ENCODE measurements at regions not wholly inside any gene's neighbourhood (a gene's known extent, or its start where the extent isn't known, plus 50 kb on each side); places are given as distances from the start of the nearest gene placed in this dataset.
"Not testable (repeated sequence)": the region's sequence is repeated elsewhere in the genome, so short reads cannot be mapped to it uniquely, and the experiment has no call there.

GRCh38 chr6:159520002-159520401, 173.0 kb downstream of the SOD2 start:
- Histone ChIP-seq H3K4me1 (ENCODE audit: control insufficient read depth, insufficient read depth, low read length, poor library complexity, severe bottlenecking) (no peaks in the 10 kb centered on the region), H3K27me3 (ENCODE audit: control insufficient read depth, insufficient read depth, low read length) (no peaks in the 10 kb centered on the region), H3K27ac (ENCODE audit: insufficient read depth, low read length, poor library complexity, severe bottlenecking) (no peak overlapping the region), H3K36me3 (ENCODE audit: control insufficient read depth, insufficient read depth, low read length) (no peaks in the 10 kb centered on the region), H3K9me3 (ENCODE audit: control insufficient read depth in 2 of 2, low read length in 2 of 2) (peaks cover 0 to 2% of the 10 kb centered on the region in 2 experiments), H3K4me3 (ENCODE audit: low read depth, low read length) (no peak overlapping the region)
- ATAC-seq (ENCODE audit: low read depth in 2 of 2) (no peak), DNase-seq (no peak)
- peaks cover 0 to 16% (median 10%) of the 10 kb centered on the region in 7 donors for H3K9me3 Mint-ChIP-seq
- H3K4me1 Mint-ChIP-seq, result no peaks in the 10 kb centered on the region
- no peak overlapping the region for H3K27ac Mint-ChIP-seq
- H3K4me3 Mint-ChIP-seq, result peak overlapping the region in 1 of 4 donors; percentile 27
- peaks cover 8% of the 10 kb centered on the region for H3K27me3 Mint-ChIP-seq
- H3K36me3 Mint-ChIP-seq, result no peaks in the 10 kb centered on the region

GRCh38 chr6:159515811-159516210, 177.2 kb downstream of the SOD2 start:
- not testable (repeated sequence) for H3K9me3 ChIP-seq (ENCODE audit: control insufficient read depth in 2 of 2, low read length in 2 of 2); H3K27ac ChIP-seq (ENCODE audit: insufficient read depth, low read length, poor library complexity, severe bottlenecking); H3K27me3 ChIP-seq (ENCODE audit: control insufficient read depth, insufficient read depth, low read length); H3K4me3 Mint-ChIP-seq; H3K36me3 Mint-ChIP-seq; DNase-seq; ATAC-seq (ENCODE audit: low read depth in 2 of 2); H3K27ac Mint-ChIP-seq; H3K4me1 Mint-ChIP-seq; H3K4me3 ChIP-seq (ENCODE audit: low read depth, low read length); H3K4me1 ChIP-seq (ENCODE audit: control insufficient read depth, insufficient read depth, low read length, poor library complexity, severe bottlenecking); H3K36me3 ChIP-seq (ENCODE audit: control insufficient read depth, insufficient read depth, low read length); H3K27me3 Mint-ChIP-seq
- peaks cover 0 to 16% (median 8%) of the 10 kb centered on the region in 7 donors for H3K9me3 Mint-ChIP-seq

GRCh38 chr6:159513914-159514313, 179.1 kb downstream of the SOD2 start:
- Mint-ChIP-seq H3K9me3 (peaks cover 0 to 16% (median 8%) of the 10 kb centered on the region in 7 donors), H3K4me3 (no peak overlapping the region), H3K27ac (no peak overlapping the region)

GRCh38 chr6:159513074-159513720, 179.8 kb downstream of the SOD2 start:
- Histone ChIP-seq H3K9me3 (ENCODE audit: control insufficient read depth in 2 of 2, low read length in 2 of 2) (peaks cover 0 to 2% of the 10 kb centered on the region in 2 experiments), H3K4me3 (ENCODE audit: low read depth, low read length) (no peak overlapping the region), H3K27me3 (ENCODE audit: control insufficient read depth, insufficient read depth, low read length) (no peaks in the 10 kb centered on the region), H3K4me1 (ENCODE audit: control insufficient read depth, insufficient read depth, low read length, poor library complexity, severe bottlenecking) (no peaks in the 10 kb centered on the region), H3K27ac (ENCODE audit: insufficient read depth, low read length, poor library complexity, severe bottlenecking) (no peak overlapping the region), H3K36me3 (ENCODE audit: control insufficient read depth, insufficient read depth, low read length) (no peaks in the 10 kb centered on the region)
- Mint-ChIP-seq H3K4me3 (no peak overlapping the region), H3K4me1 (no peaks in the 10 kb centered on the region), H3K27me3 (no peaks in the 10 kb centered on the region), H3K27ac (no peak overlapping the region), H3K36me3 (no peaks in the 10 kb centered on the region), H3K9me3 (peaks cover 0 to 16% (median 7%) of the 10 kb centered on the region in 7 donors)
- no peak for ATAC-seq (ENCODE audit: low read depth in 2 of 2)
- no peak for DNase-seq

More at GRCh38 chr6:159513914-159514313, 179.1 kb downstream of the SOD2 start:
- H3K27me3 Mint-ChIP-seq, result no peaks in the 10 kb centered on the region
- H3K36me3 ChIP-seq (ENCODE audit: control insufficient read depth, insufficient read depth, low read length), result no peaks in the 10 kb centered on the region
- DNase-seq, result no peak
- H3K27me3 ChIP-seq (ENCODE audit: control insufficient read depth, insufficient read depth, low read length), result no peaks in the 10 kb centered on the region
- H3K27ac ChIP-seq (ENCODE audit: insufficient read depth, low read length, poor library complexity, severe bottlenecking), result no peak overlapping the region
- no peaks in the 10 kb centered on the region for H3K4me1 Mint-ChIP-seq
- no peak for ATAC-seq (ENCODE audit: low read depth in 2 of 2)
- no peaks in the 10 kb centered on the region for H3K4me1 ChIP-seq (ENCODE audit: control insufficient read depth, insufficient read depth, low read length, poor library complexity, severe bottlenecking)
- no peak overlapping the region for H3K4me3 ChIP-seq (ENCODE audit: low read depth, low read length)
- no peaks in the 10 kb centered on the region for H3K36me3 Mint-ChIP-seq
- H3K9me3 ChIP-seq (ENCODE audit: control insufficient read depth in 2 of 2, low read length in 2 of 2), result peaks cover 0 to 2% of the 10 kb centered on the region in 2 experiments

DNA sequence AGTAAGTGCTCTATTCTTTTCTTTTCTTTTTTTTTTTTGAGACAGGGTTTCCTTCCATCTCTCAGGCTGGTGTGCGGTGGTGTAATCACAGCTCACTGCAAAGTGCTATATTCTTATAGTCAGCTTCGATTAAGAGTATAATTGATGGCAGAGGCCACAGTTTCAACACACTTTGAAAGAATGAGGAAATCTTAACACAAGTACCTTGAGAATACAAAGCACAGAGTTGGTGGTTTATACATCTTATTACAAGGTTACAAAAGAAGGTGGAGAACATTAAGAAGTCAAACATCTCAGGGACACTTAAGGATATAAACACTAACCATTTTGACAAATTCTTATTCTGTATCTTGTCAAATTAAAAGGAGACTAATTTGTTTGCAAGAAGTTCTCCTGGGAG, 180.5 kb downstream of the SOD2 start:
- Mint-ChIP-seq H3K4me3 (no peak overlapping the region), H3K9me3 (peaks cover 0 to 12% (median 1%) of the 10 kb centered on the region in 7 donors), H3K36me3 (no peaks in the 10 kb centered on the region), H3K27ac (no peak overlapping the region), H3K27me3 (no peaks in the 10 kb centered on the region), H3K4me1 (no peaks in the 10 kb centered on the region)
- no peaks in the 10 kb centered on the region for H3K36me3 ChIP-seq (ENCODE audit: control insufficient read depth, insufficient read depth, low read length)
- no peak overlapping the region for H3K27ac ChIP-seq (ENCODE audit: insufficient read depth, low read length, poor library complexity, severe bottlenecking)
- ATAC-seq (ENCODE audit: low read depth in 2 of 2) (no peak), DNase-seq (no peak)
- peaks cover 0 to 2% of the 10 kb centered on the region in 2 experiments for H3K9me3 ChIP-seq (ENCODE audit: control insufficient read depth in 2 of 2, low read length in 2 of 2)
- no peaks in the 10 kb centered on the region for H3K4me1 ChIP-seq (ENCODE audit: control insufficient read depth, insufficient read depth, low read length, poor library complexity, severe bottlenecking)
- no peaks in the 10 kb centered on the region for H3K27me3 ChIP-seq (ENCODE audit: control insufficient read depth, insufficient read depth, low read length)
- H3K4me3 ChIP-seq (ENCODE audit: low read depth, low read length), result no peak overlapping the region

DNA sequence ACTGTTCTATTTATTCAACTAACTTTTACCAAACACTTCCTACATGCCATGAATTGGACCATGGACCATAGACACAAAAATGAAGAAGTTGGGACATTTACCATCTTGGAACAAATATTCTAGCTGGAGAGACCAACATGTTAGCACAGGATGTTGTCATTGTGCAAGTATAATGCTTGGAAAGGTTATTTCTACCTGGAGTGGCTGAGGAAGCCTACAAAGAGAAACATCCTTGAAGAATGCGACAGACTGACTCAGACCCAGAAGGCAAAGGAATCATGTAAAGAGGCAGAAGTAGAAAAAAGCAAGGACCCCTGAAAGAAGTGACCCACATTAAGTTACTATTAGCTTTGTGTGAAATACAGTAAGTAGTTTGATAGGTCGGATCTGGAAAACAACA, 180.9 kb downstream of the SOD2 start:
- DNase-seq, result no peak
- no peaks in the 10 kb centered on the region for H3K27me3 Mint-ChIP-seq
- Histone ChIP-seq H3K27ac (ENCODE audit: insufficient read depth, low read length, poor library complexity, severe bottlenecking) (no peak overlapping the region), H3K9me3 (ENCODE audit: control insufficient read depth in 2 of 2, low read length in 2 of 2) (peaks cover 0 to 2% of the 10 kb centered on the region in 2 experiments), H3K4me3 (ENCODE audit: low read depth, low read length) (no peak overlapping the region), H3K36me3 (ENCODE audit: control insufficient read depth, insufficient read depth, low read length) (no peaks in the 10 kb centered on the region), H3K4me1 (ENCODE audit: control insufficient read depth, insufficient read depth, low read length, poor library complexity, severe bottlenecking) (no peaks in the 10 kb centered on the region), H3K27me3 (ENCODE audit: control insufficient read depth, insufficient read depth, low read length) (no peaks in the 10 kb centered on the region)
- no peaks in the 10 kb centered on the region for H3K36me3 Mint-ChIP-seq
- H3K4me3 Mint-ChIP-seq, result no peak overlapping the region
- no peak overlapping the region for H3K27ac Mint-ChIP-seq
- H3K9me3 Mint-ChIP-seq, result peaks cover 0 to 12% (median 0%) of the 10 kb centered on the region in 7 donors
- H3K4me1 Mint-ChIP-seq, result no peaks in the 10 kb centered on the region
- ATAC-seq (ENCODE audit: low read depth in 2 of 2), result no peak

DNA sequence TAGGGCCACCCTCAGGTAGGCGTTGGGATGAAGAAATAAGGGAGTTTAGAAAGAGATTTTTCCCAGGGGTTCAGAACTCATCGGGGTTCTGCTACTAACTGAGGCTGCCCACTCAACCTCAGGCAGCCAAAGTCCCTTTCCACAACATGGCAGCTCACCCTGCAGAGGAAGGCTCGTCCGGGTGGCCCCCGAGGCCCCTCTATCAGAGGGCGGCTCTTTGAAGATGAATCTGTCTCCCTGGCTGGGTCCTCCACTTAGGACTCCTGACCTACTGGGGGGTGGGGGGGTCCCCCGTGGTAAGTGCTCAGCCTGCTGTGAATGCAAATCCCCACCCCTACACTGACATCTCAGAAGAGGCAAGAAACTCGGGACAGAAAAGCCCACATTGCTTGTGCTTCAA, 182.9 kb downstream of the SOD2 start:
- Mint-ChIP-seq H3K27me3 (no peaks in the 10 kb centered on the region), H3K4me3 (no peak overlapping the region), H3K4me1 (no peaks in the 10 kb centered on the region), H3K27ac (no peak overlapping the region), H3K9me3 (no peaks in the 10 kb centered on the region), H3K36me3 (no peaks in the 10 kb centered on the region)
- H3K27ac ChIP-seq (ENCODE audit: insufficient read depth, low read length, poor library complexity, severe bottlenecking), result no peak overlapping the region
- H3K36me3 ChIP-seq (ENCODE audit: control insufficient read depth, insufficient read depth, low read length), result no peaks in the 10 kb centered on the region
- no peaks in the 10 kb centered on the region for H3K9me3 ChIP-seq (ENCODE audit: control insufficient read depth in 2 of 2, low read length in 2 of 2)
- no peak for ATAC-seq (ENCODE audit: low read depth in 2 of 2)
- no peaks in the 10 kb centered on the region for H3K4me1 ChIP-seq (ENCODE audit: control insufficient read depth, insufficient read depth, low read length, poor library complexity, severe bottlenecking)
- H3K4me3 ChIP-seq (ENCODE audit: low read depth, low read length), result no peak overlapping the region
- H3K27me3 ChIP-seq (ENCODE audit: control insufficient read depth, insufficient read depth, low read length), result no peaks in the 10 kb centered on the region
- no peak for DNase-seq

DNA sequence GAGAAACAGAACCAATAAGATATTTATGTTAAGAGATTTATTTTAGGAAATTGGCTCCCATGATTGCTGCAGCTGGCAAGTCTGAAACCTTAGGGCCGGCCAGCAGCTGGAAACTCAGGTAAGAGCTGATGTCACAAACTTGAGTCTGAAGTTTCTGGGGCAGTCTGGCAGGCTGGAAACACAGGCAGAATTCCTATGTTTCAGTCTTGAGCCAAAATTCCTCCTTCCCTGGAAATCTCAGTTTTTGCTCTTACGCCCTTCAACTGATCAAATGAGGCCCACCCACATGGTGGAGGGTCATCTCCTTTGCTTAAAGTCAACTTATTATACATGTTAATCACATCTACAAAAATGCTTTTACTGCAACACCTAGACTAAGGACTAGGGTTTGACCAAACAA, 184.1 kb downstream of the SOD2 start:
- Histone ChIP-seq H3K27me3 (ENCODE audit: control insufficient read depth, insufficient read depth, low read length) (no peaks in the 10 kb centered on the region), H3K9me3 (ENCODE audit: control insufficient read depth in 2 of 2, low read length in 2 of 2) (no peaks in the 10 kb centered on the region), H3K27ac (ENCODE audit: insufficient read depth, low read length, poor library complexity, severe bottlenecking) (no peak overlapping the region), H3K4me1 (ENCODE audit: control insufficient read depth, insufficient read depth, low read length, poor library complexity, severe bottlenecking) (no peaks in the 10 kb centered on the region), H3K36me3 (ENCODE audit: control insufficient read depth, insufficient read depth, low read length) (no peaks in the 10 kb centered on the region), H3K4me3 (ENCODE audit: low read depth, low read length) (no peak overlapping the region)
- no peaks in the 10 kb centered on the region for H3K27me3 Mint-ChIP-seq
- no peaks in the 10 kb centered on the region for H3K4me1 Mint-ChIP-seq
- no peaks in the 10 kb centered on the region for H3K9me3 Mint-ChIP-seq
- DNase-seq (no peak), ATAC-seq (ENCODE audit: low read depth in 2 of 2) (no peak)
- H3K36me3 Mint-ChIP-seq, result no peaks in the 10 kb centered on the region
- no peak overlapping the region for H3K27ac Mint-ChIP-seq
- no peak overlapping the region for H3K4me3 Mint-ChIP-seq

Measured in CD4-positive, CD25-positive, alpha-beta regulatory T cell (primary cell).